ENCODE measurements at regions not wholly inside any gene's neighbourhood (a gene's known extent, or its start where the extent isn't known, plus 50 kb on each side); places are given as distances from the start of the nearest gene placed in this dataset.

GRCh38 chr5:17346811-17347210 lies 129.4 kb downstream of the BASP1 start:
- Histone ChIP-seq H4K5ac (ENCODE audit: low read length) (no peak overlapping the region), H3K4ac (ENCODE audit: low read depth, low read length) (no peak overlapping the region), H4K8ac (ENCODE audit: low read depth, low read length) (no peak overlapping the region), H2BK120ac (ENCODE audit: low read depth, low read length) (no peak overlapping the region), H3K56ac (ENCODE audit: low read length) (no peak overlapping the region), H3K4me1 (ENCODE audit: control insufficient read depth, low read depth, low read length) (no peaks in the 10 kb centered on the region), H3K18ac (ENCODE audit: low read length) (no peak overlapping the region), H3K23ac (ENCODE audit: low read length) (no peak overlapping the region), H3K36me3 (ENCODE audit: control insufficient read depth, insufficient read depth, low read length) (no peaks in the 10 kb centered on the region), H2BK5ac (ENCODE audit: low read length) (no peak overlapping the region), H3K4me2 (ENCODE audit: low read length) (no peak overlapping the region), H3K79me2 (ENCODE audit: control insufficient read depth, insufficient read depth, low read length) (no peaks in the 10 kb centered on the region), H3K4me3 (ENCODE audit: low read length) (no peak overlapping the region), H3K79me1 (ENCODE audit: low read length) (no peaks in the 10 kb centered on the region), H2AK5ac (ENCODE audit: low read length) (no peak overlapping the region), H2BK15ac (replicated peaks; ENCODE audit: low read depth) (no peak overlapping the region), H3K27ac (ENCODE audit: low read depth, low read length) (no peak overlapping the region), H3K27me3 (ENCODE audit: insufficient read depth, low read length, poor library complexity) (no peaks in the 10 kb centered on the region), H3K9ac (ENCODE audit: low read length) (no peak overlapping the region)
- DNase-seq = no peak
- WGBS (ENCODE audit: extremely low coverage, insufficient coverage, low lambda C conversion rate) = no CpG with 5 or more reads among the region's 2 CpGs

GRCh38 chr5:17352223-17352622 lies 134.8 kb downstream of the BASP1 start:
- H3K18ac ChIP-seq (ENCODE audit: low read length) = no peak overlapping the region
- H3K4me1 ChIP-seq (ENCODE audit: control insufficient read depth, low read depth, low read length) = no peaks in the 10 kb centered on the region
- H3K79me2 ChIP-seq (ENCODE audit: control insufficient read depth, insufficient read depth, low read length) = no peaks in the 10 kb centered on the region
- no peak overlapping the region for H3K4ac ChIP-seq (ENCODE audit: low read depth, low read length)
- H3K4me3 ChIP-seq (ENCODE audit: low read length) = no peak overlapping the region
- H3K27me3 ChIP-seq (ENCODE audit: insufficient read depth, low read length, poor library complexity) = no peaks in the 10 kb centered on the region
- H2BK15ac ChIP-seq (replicated peaks; ENCODE audit: low read depth) = no peak overlapping the region
- H4K5ac ChIP-seq (ENCODE audit: low read length) = no peak overlapping the region
- H3K56ac ChIP-seq (ENCODE audit: low read length) = no peak overlapping the region
- no peak overlapping the region for H3K27ac ChIP-seq (ENCODE audit: low read depth, low read length)
- H3K4me2 ChIP-seq (ENCODE audit: low read length) = no peak overlapping the region
- no CpG with 5 or more reads among the region's 3 CpGs for WGBS (ENCODE audit: extremely low coverage, insufficient coverage, low lambda C conversion rate)
- H3K79me1 ChIP-seq (ENCODE audit: low read length) = no peaks in the 10 kb centered on the region
- no peaks in the 10 kb centered on the region for H3K36me3 ChIP-seq (ENCODE audit: control insufficient read depth, insufficient read depth, low read length)
- H2AK5ac ChIP-seq (ENCODE audit: low read length) = no peak overlapping the region
- no peak overlapping the region for H2BK5ac ChIP-seq (ENCODE audit: low read length)
- H3K9ac ChIP-seq (ENCODE audit: low read length) = no peak overlapping the region
- H2BK120ac ChIP-seq (ENCODE audit: low read depth, low read length) = no peak overlapping the region
- H4K8ac ChIP-seq (ENCODE audit: low read depth, low read length) = no peak overlapping the region
- no peak overlapping the region for H3K23ac ChIP-seq (ENCODE audit: low read length)
- no peak for DNase-seq

- no peak overlapping the region for H3K56ac ChIP-seq (ENCODE audit: low read length)
- no peaks in the 10 kb centered on the region for H3K4me1 ChIP-seq (ENCODE audit: control insufficient read depth, low read depth, low read length)
Observed at GRCh38 chr5:17354265-17354664, 136.8 kb downstream of the BASP1 start.

DNA sequence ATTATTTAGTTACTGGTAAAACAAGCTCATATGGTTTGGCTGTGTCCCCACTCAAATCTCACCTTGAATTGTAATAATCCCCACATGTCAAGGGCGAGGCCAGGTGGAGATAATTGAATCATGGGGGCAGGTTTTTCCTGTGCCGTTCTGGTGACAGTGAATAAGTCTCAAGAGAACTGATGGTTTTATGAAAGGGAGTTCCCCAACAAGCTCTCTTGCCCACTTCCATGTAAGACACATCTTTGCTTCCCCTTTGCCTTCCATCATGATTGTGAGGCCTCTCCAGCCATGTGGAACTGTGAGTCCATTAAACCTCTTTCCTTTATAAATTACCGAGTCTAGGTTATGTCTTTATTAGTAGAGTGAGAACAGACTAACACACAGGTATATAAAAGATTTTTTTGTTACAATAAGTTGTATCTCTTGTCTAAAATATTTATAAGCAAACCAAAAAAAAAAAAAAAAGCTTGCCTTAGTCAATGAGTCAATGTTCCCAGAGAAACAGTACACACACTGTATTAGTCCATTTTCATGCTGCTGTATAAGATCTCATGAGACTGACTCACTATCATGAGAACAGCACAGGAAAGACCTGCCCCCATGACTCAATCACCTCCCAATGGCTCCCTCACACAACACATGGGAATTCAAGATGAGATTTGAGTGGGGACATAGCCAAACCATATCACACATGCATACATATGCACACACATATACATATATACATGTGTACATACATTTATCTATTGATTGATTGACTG lies 138.3 kb downstream of the BASP1 start:
- no peaks in the 10 kb centered on the region for H3K79me2 ChIP-seq (ENCODE audit: control insufficient read depth, insufficient read depth, low read length)
- no peak overlapping the region for H3K23ac ChIP-seq (ENCODE audit: low read length)
- no peak overlapping the region for H4K8ac ChIP-seq (ENCODE audit: low read depth, low read length)
- no peak overlapping the region for H2BK15ac ChIP-seq (replicated peaks; ENCODE audit: low read depth)
- H3K27ac ChIP-seq (ENCODE audit: low read depth, low read length) = no peak overlapping the region
- H3K27me3 ChIP-seq (ENCODE audit: insufficient read depth, low read length, poor library complexity) = no peaks in the 10 kb centered on the region
- no peaks in the 10 kb centered on the region for H3K36me3 ChIP-seq (ENCODE audit: control insufficient read depth, insufficient read depth, low read length)
- H3K9ac ChIP-seq (ENCODE audit: low read length) = no peak overlapping the region
- no peak for DNase-seq
- no peaks in the 10 kb centered on the region for H3K4me1 ChIP-seq (ENCODE audit: control insufficient read depth, low read depth, low read length)
- H3K4me2 ChIP-seq (ENCODE audit: low read length) = no peak overlapping the region
- H3K4me3 ChIP-seq (ENCODE audit: low read length) = no peak overlapping the region
- no peaks in the 10 kb centered on the region for H3K79me1 ChIP-seq (ENCODE audit: low read length)
- H3K4ac ChIP-seq (ENCODE audit: low read depth, low read length) = no peak overlapping the region
- no peak overlapping the region for H2AK5ac ChIP-seq (ENCODE audit: low read length)
- no peak overlapping the region for H3K18ac ChIP-seq (ENCODE audit: low read length)
- no peak overlapping the region for H2BK5ac ChIP-seq (ENCODE audit: low read length)
- no peak overlapping the region for H4K5ac ChIP-seq (ENCODE audit: low read length)
- H3K56ac ChIP-seq (ENCODE audit: low read length) = no peak overlapping the region
- no CpG with 5 or more reads among the region's 3 CpGs for WGBS (ENCODE audit: extremely low coverage, insufficient coverage, low lambda C conversion rate)
- H2BK120ac ChIP-seq (ENCODE audit: low read depth, low read length) = no peak overlapping the region

More at GRCh38 chr5:17354265-17354664, 136.8 kb downstream of the BASP1 start:
- Histone ChIP-seq H3K4me3 (ENCODE audit: low read length) (no peak overlapping the region), H4K8ac (ENCODE audit: low read depth, low read length) (no peak overlapping the region), H2AK5ac (ENCODE audit: low read length) (no peak overlapping the region), H3K18ac (ENCODE audit: low read length) (no peak overlapping the region), H3K27me3 (ENCODE audit: insufficient read depth, low read length, poor library complexity) (no peaks in the 10 kb centered on the region), H3K4me2 (ENCODE audit: low read length) (no peak overlapping the region), H3K4ac (ENCODE audit: low read depth, low read length) (no peak overlapping the region), H3K79me2 (ENCODE audit: control insufficient read depth, insufficient read depth, low read length) (no peaks in the 10 kb centered on the region), H3K23ac (ENCODE audit: low read length) (no peak overlapping the region), H2BK120ac (ENCODE audit: low read depth, low read length) (no peak overlapping the region), H3K9ac (ENCODE audit: low read length) (no peak overlapping the region), H2BK15ac (replicated peaks; ENCODE audit: low read depth) (no peak overlapping the region), H4K5ac (ENCODE audit: low read length) (no peak overlapping the region), H3K27ac (ENCODE audit: low read depth, low read length) (no peak overlapping the region), H3K79me1 (ENCODE audit: low read length) (no peaks in the 10 kb centered on the region), H2BK5ac (ENCODE audit: low read length) (no peak overlapping the region), H3K36me3 (ENCODE audit: control insufficient read depth, insufficient read depth, low read length) (no peaks in the 10 kb centered on the region)
- WGBS (ENCODE audit: extremely low coverage, insufficient coverage, low lambda C conversion rate) = no CpG with 5 or more reads among the region's 32 CpGs
- no peak for DNase-seq

GRCh38 chr5:17356551-17356950 lies 139.1 kb downstream of the BASP1 start:
- no peaks in the 10 kb centered on the region for H3K4me1 ChIP-seq (ENCODE audit: control insufficient read depth, low read depth, low read length)
- no peak overlapping the region for H3K56ac ChIP-seq (ENCODE audit: low read length)
- H3K36me3 ChIP-seq (ENCODE audit: control insufficient read depth, insufficient read depth, low read length) = no peaks in the 10 kb centered on the region
- no peaks in the 10 kb centered on the region for H3K79me2 ChIP-seq (ENCODE audit: control insufficient read depth, insufficient read depth, low read length)
- H2AK5ac ChIP-seq (ENCODE audit: low read length) = no peak overlapping the region
- no peak overlapping the region for H4K8ac ChIP-seq (ENCODE audit: low read depth, low read length)
- no peak overlapping the region for H2BK5ac ChIP-seq (ENCODE audit: low read length)
- no peak overlapping the region for H3K9ac ChIP-seq (ENCODE audit: low read length)
- H3K79me1 ChIP-seq (ENCODE audit: low read length) = no peaks in the 10 kb centered on the region
- no peak overlapping the region for H3K4me2 ChIP-seq (ENCODE audit: low read length)
- no peak overlapping the region for H3K4ac ChIP-seq (ENCODE audit: low read depth, low read length)
- no peak overlapping the region for H2BK120ac ChIP-seq (ENCODE audit: low read depth, low read length)
- no peak overlapping the region for H3K27ac ChIP-seq (ENCODE audit: low read depth, low read length)
- H2BK15ac ChIP-seq (replicated peaks; ENCODE audit: low read depth) = no peak overlapping the region
- WGBS (ENCODE audit: extremely low coverage, insufficient coverage, low lambda C conversion rate) = no CpG with 5 or more reads among the region's 1 CpG
- H3K23ac ChIP-seq (ENCODE audit: low read length) = no peak overlapping the region
- no peak overlapping the region for H3K18ac ChIP-seq (ENCODE audit: low read length)
- H3K27me3 ChIP-seq (ENCODE audit: insufficient read depth, low read length, poor library complexity) = no peaks in the 10 kb centered on the region
- no peak for DNase-seq
- no peak overlapping the region for H3K4me3 ChIP-seq (ENCODE audit: low read length)
- no peak overlapping the region for H4K5ac ChIP-seq (ENCODE audit: low read length)

- no peak overlapping the region for H2AK5ac ChIP-seq (ENCODE audit: low read length)
- no peak overlapping the region for H3K18ac ChIP-seq (ENCODE audit: low read length)
- H3K23ac ChIP-seq (ENCODE audit: low read length) = no peak overlapping the region
- no peak overlapping the region for H3K4ac ChIP-seq (ENCODE audit: low read depth, low read length)
- no peak overlapping the region for H2BK15ac ChIP-seq (replicated peaks; ENCODE audit: low read depth)
- H4K5ac ChIP-seq (ENCODE audit: low read length) = no peak overlapping the region
- no peaks in the 10 kb centered on the region for H3K27me3 ChIP-seq (ENCODE audit: insufficient read depth, low read length, poor library complexity)
- H3K9ac ChIP-seq (ENCODE audit: low read length) = no peak overlapping the region
- no peak overlapping the region for H3K4me2 ChIP-seq (ENCODE audit: low read length)
- no CpG with 5 or more reads among the region's 3 CpGs for WGBS (ENCODE audit: extremely low coverage, insufficient coverage, low lambda C conversion rate)
- H3K36me3 ChIP-seq (ENCODE audit: control insufficient read depth, insufficient read depth, low read length) = no peaks in the 10 kb centered on the region
- no peak overlapping the region for H2BK120ac ChIP-seq (ENCODE audit: low read depth, low read length)
- H3K79me2 ChIP-seq (ENCODE audit: control insufficient read depth, insufficient read depth, low read length) = no peaks in the 10 kb centered on the region
- no peak overlapping the region for H3K27ac ChIP-seq (ENCODE audit: low read depth, low read length)
- H3K4me3 ChIP-seq (ENCODE audit: low read length) = no peak overlapping the region
- no peak overlapping the region for H3K56ac ChIP-seq (ENCODE audit: low read length)
- no peak overlapping the region for H4K8ac ChIP-seq (ENCODE audit: low read depth, low read length)
- no peaks in the 10 kb centered on the region for H3K4me1 ChIP-seq (ENCODE audit: control insufficient read depth, low read depth, low read length)
- H2BK5ac ChIP-seq (ENCODE audit: low read length) = no peak overlapping the region
- DNase-seq = no peak
- no peaks in the 10 kb centered on the region for H3K79me1 ChIP-seq (ENCODE audit: low read length)
Observed at GRCh38 chr5:17357504-17357903, 140.1 kb downstream of the BASP1 start.

Measured in mesendoderm (in vitro differentiated cells).